HG03378 (cell line): ENCODE measurements at regions not wholly inside any gene's neighbourhood (a gene's known extent, or its start where the extent isn't known, plus 50 kb on each side); places are given as distances from the start of the nearest gene placed in this dataset.
A peak's percentile ranks its signal among the peaks of the same experiment; 100 is the strongest.

Experiments
- ATAC-seq: cut with Tn5 transposase; IDR thresholded peaks from one replicate; pipeline ENCODE4 v1.9.1; 2021; ENCODE audit warnings: mild to moderate bottlenecking, moderate library complexity; ENCODE audit not compliant: unreplicated experiment

DNA sequence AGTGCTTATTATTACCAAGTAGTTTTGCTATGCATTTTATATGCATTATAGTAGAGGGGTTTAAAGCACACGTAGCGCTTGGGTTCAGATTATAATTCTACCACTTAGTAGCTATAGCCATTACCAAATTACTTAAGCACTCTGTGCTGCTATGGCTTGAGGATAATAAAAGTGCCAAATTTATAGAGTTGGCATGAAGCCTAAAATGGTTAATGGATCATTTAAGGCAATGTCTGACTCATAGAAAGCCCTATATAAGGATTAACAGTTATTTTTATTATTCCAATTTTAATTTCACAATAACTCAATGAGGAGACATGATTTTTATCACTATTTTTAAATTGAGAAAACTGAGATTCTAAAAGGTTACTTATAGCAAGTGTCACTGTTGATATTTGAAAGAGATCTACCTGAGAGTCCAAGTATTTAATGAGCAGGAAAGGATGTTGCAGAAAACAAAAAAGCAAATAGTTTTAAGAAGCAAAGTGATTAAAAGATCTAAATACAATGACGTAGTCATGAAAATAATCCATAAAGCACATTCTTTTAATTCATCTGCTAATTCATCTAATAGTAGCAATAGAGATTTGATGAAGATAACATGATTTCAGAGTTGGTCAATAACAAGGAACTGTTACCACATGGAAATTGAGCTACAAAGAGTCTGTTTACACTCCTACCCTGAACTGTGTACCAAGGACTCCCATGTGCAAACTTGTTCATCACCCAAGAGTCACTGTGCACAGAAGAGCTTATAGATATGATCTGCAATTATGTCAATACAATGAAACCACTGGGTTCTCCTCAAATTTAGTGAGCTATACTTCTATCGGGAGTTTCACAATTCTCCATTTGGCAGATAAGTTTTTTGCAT is 78.8 kb upstream of the DTNA start:
- no peak for ATAC-seq

DNA sequence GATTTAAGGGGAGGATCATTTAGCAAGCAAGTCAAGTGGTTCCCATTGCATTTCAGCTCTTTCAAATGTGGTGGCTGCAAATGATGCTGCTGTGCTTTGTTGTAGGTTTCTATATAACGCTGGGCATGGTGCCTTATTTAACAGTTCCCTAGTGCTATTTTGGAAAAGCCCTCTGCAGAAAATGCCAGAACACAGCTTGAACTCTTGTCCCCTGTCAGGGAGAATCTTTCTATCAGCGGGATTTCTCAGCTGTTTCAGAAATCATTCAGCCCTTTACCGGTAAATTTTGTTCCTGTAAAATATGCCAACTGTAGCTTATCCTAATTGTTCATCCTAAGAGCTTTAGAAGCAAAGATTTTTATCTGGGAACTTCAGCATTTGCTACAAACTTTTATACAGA is 77.8 kb upstream of the DTNA start:
- no peak for ATAC-seq

DNA sequence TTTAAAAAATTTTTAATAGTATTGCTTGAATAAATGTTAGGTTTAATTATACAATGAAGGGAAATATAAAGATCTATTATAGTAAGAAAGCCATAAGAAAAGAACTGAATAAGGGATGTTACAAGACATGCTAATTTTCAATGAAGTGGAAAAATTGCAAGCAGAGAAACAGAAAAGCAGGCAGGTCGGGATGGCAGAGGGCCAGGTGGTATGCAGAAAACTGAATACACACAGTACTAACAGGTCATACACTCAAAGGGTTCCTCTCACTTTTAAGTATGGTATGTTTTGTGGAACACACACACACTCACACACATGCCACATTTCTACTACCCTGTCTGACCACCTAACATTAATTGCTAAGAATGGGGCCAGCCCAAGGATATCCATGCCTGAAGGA is 76.7 kb upstream of the DTNA start:
- no peak for ATAC-seq

DNA sequence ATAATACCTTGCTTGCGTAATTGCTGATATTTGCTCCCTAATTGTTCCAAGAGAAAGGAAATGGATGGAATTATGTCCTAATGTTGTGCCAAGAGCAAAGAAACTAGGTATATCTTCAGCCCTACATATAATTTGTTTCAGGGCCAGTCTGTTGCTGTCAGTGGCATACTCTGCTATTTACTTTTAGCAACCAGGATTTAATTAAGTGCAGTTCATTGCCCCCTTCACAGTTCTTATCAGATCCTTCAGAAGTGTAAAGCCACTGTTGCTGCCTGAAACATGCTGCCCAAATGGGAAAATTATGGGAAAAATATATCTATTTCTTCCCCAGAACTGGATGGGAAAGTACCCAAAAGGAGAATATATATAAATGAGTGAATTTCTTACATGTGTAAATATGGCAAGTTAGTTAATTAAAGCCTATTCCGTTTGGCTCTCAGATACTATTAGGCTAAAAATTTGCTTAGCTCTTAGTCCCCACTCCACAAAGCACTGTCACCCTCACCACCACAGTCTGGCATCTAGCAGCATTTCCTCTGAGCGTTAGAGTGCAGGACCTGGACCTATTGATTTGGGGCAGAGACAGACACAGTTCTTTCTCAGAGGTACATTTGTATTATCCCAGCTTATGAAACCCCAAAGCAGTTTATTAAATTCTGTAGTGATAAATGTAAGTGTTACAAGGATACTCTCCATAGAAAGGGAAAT is 72.8 kb upstream of the DTNA start:
- no peak for ATAC-seq

DNA sequence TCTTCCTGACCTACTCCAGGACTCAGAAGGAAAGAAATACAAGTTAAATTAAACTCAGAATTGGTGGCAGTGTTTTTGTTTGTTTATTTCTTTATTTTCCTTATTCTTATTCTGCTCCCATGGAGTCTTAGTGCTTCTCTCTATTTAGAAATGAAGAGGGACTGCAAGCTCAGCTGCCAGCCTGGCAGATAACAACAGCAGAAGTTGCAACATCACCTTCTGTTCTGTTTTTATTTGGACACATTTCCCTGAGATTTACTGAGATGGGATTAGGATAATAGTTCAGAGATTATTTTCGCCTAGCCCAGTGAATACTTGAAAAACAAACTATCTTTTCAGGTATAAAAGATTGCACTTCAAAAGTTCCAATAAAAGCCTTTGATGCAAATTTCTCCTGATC is 70.4 kb upstream of the DTNA start:
- ATAC-seq: no peak

DNA sequence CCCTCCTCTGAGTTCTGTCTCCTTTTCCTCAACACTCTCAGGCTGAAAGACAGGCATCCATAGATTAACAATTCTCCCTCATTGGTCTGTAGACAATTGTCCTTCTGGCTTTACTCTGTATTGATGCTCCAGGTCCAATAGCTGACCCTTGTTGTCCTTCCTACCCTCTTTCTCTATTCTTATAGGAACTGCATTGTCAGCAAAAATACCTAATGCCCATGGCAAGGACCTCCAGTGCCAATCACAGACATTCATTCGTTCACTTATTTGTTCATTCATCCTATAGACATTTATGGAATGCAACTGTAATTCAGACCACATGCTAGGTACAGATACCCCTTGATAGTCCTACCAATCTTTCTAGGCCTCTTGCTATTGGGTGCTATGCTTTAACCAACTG is 69.8 kb upstream of the DTNA start:
- no peak for ATAC-seq

DNA sequence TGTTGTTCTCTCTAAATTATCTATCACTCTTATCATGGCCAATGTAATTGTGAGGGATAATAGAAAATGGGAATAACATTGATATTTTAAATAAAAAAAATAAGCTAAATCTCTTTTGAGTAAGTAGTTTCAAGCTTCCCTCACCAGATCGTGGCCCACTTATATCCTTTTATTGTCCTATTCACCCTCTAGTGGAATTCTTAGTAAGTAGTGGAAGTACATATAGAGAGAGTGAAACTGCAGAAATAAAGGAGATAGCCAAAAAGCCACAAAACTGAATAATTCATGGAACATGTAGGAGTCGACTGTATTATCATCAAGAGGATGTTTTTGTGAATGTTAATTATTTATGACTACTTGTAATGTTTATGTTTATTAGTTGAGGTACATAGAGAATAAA is 66.1 kb upstream of the DTNA start:
- ATAC-seq: no peak

DNA sequence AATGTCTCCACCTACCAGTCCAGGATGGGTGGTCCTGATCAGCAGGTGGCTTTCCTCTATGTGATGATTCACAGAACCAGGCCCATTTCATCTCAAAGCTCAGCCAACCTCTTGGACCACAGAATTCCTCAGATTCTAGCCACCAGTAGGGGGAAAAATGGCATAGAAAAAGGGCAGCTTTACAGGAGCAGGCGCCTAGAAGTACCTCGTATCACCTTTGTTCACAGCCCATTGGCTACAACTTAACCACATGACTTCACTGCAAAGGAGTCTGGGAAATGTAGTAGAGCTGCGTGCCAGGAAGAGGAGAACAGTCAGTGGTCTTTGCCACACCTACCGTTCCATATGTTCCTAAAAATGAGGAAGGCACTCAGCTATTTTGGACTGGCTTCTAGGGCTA is 62.8 kb upstream of the DTNA start:
- peak; percentile 62 for ATAC-seq

DNA sequence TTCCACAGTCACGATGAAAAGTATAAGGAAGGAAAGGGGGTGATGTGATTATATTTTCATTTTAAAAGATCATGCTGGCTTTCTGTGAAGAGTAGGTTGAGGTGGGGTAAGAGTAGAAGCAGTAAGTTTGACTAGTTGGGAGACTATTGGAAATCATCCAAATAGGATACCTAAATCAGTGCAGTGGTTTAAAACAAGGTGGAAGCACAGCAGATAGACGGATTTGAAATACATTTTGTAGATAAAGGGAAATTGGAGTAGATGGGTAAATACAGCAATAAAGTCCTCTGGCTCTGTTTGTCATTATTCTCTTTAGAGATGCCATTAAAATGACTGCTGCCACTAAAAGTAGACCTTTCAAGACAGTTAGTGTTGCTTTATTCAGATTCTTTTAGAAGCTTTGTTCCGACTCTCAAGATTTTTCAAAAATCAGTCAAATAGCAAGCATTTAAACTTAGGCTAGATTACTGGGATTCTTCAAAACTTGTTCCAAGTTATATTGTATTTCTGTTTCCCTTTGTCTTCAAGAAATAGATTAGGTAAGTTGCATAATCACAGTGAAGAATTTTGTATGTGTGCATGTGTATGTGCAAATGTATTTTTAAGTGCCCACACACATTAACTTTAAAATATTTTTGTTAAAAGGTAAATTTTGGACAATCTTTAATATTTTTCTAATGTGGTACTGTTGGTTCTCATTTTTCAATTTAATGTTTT is 61.7 kb upstream of the DTNA start:
- ATAC-seq: no peak

DNA sequence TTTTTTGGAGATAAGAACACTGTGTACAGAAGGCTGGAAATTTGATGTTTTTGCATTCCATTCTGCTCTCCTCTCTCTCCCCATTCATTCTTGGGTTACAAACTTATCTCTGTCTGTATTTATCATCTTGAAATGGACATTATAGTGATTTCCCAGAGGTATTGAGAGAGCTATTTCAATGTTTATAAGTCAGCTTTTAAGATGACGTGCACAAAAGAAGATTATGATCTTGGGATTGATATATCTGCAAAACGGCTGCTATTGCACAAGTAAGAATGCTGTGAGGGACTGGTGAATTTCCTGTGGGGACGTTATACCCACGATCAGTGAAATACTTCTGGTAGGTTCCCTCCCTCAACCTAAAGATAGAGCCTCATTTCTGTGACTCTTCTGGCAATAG is 61.0 kb upstream of the DTNA start:
- ATAC-seq: no peak

DNA sequence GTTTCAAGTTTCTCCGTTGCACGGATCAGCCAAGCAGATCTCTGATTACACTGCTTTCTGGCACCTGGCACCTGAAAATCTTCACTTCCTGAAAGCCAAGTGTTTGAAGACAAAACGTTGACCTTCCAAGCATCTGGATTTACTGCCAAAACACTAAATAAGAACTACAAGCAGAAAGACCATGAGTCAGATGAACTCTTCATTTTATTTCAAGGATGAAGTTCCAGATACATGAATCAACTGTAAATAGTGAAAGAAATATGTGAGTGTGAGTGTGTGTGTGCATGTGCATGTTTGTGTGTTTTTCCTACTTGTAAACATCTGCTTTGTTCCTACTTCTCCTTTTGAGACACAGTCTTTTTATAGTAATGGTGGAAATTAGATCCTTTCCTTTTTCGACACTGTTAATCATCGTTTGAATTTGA is 60.0 kb upstream of the DTNA start:
- ATAC-seq: no peak

DNA sequence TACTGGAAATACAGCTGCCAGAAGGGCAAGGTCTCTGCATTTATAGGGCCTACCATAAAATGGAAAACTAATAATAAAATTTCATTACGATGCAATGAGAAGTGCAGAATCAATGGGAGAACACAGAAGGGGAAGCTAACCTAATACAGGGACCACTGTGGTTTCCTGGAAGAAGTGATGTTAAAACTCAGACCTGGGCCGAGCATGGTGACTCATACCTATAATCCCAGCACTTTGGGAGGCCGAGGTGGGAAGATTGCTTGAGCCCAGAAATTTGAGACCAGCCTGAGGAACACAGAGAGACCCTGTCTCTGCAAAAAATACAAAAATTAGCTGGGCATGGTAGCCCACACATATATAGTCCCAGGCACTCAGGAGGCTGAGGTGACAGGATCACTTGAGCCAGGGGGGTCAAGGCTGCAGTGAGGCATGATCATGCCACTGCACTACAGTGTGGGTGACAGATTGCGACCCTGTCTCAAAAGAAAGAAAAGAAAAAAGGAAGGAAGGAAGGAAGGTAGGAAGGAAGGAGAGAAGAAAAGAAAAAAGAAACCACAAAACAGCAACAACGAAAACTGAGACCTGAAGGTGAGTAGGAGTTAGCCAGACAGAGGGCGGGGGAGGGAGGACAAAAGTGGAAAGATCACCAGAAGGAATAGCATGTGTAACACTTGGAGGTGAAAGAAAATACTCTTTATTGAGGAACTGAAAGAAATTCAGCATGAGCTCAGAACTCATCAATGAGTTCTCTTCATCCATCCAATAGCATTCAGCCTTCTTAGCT is 58.3 kb upstream of the DTNA start:
- no peak for ATAC-seq

DNA sequence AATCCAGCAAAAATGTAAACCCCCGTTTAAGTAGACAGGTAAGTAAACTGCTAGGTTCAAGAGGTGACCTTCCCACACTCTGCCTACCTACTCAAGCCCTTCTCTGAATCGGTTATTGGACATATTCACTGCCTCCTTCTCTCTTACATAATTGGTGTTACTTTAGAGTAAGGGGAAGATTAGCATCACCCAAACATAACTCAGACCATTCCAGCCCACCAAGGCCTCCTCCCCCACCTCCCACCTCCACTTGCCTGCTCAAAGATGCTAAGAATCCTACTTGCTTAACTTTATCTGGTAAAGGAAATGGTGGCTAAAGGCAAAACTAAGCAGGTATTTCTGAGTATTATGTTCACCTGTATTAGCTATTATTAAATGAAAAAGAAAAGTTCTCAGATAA is 55.0 kb upstream of the DTNA start:
- no peak for ATAC-seq

DNA sequence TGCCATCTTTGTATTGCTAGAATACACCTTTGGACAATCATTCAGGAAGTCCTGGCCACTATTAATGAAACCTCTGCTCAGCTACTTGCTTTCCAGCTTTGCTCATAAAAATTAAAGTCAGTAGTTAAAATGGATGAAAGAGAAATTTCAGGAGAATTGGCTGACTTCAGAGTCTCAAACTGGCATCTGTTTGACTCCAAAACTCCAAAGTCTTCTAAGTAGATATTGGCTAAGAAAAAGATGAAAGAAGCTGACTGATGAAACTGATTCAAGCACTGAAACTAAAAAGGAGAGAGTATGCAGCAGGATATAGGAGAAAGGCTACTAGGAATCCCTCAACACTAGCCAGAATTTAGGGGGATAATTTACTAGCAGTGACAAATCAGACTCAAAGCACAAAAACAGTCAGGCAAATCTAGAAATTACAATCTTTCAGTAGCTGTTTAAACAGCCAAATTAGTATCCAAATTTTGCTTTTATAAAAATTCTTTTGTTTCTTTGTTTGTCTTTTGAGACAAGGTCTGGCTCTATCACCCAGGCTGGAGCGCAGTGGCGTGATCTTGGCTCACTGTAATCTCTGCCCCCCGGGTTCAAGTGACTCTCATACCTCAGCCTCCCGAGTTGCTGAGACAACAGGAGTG is 52.1 kb upstream of the DTNA start:
- no peak for ATAC-seq

DNA sequence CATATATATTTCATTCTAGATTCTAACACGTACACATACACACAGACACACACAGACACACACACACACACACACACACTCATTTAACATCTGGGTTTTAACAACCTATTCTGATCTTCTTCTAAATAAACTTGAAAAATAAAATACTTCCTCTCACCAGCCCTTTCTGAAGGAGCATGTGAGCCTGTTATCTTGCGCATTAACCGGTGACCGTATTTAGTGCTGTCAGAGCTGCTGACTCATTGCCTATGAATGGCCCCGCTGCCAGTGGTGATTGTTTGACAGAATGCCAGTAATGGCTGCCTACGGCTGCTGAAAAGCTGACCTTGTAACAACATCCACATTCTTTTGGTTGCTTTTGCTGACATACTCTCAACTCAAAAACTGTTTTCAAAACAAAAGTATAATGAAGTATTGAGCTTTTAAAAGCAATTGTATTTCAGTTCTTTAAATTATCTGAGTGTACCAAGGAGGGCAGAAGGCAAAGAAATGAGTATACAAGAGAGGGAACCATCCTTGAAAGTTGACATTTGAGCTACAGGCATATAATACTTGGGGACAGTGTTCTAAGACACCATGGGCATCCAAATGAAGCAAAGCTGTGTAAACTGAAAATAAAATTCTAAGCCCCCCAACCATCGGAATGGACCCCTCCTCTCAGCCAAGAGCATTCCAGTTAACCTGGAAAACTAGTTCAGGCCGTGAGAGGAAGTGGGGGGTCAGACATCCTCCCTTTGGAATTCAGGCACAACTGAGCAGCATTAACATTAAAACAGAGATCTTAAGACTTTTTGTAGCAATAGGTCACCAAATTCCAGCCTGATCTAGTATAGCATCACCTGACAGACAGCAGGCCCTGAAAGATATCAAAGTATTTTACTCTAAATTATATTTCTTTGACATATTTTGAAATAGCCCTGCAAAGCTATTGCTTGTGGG is 50.2 kb upstream of the DTNA start:
- no peak for ATAC-seq
